HL-60 (cell line): ENCODE measurements at regions not wholly inside any gene's neighbourhood (a gene's known extent, or its start where the extent isn't known, plus 50 kb on each side); places are given as distances from the start of the nearest gene placed in this dataset.

Experiments used
- DNase-seq, 2 experiments: peaks; one replicate each; pipeline ENCODE4 v3.0.0-alpha.2; 2010 to 2020; ENCODE audit warnings: low read depth in 1 of 2, low spot score in 1 of 2
- H3K27ac ChIP-seq: fragments of 250-450 bp; sonication (Bioruptor Pico); replicated peaks from 2 replicates; pipeline ENCODE4 v1.5.1; 2020; ENCODE audit warnings: mild to moderate bottlenecking, moderate library complexity
- H3K27me3 ChIP-seq: fragments of 250-450 bp; sonication (Bioruptor Pico); 2 replicates; pipeline ENCODE4 v1.5.1; 2021; ENCODE audit warnings: mild to moderate bottlenecking, moderate library complexity; ENCODE audit not compliant: insufficient read depth, poor library complexity, severe bottlenecking
- H3K4me3 ChIP-seq: replicated peaks from 2 replicates; pipeline ENCODE4 v1.5.1; 2011; ENCODE audit warnings: mild to moderate bottlenecking, control low read depth, low read length; ENCODE audit not compliant: insufficient read depth
- CTCF ChIP-seq: IDR thresholded peaks from one replicate; pipeline ENCODE4 v1.5.1; 2011; ENCODE audit warnings: low read length, control low read depth, inconsistent platforms; ENCODE audit not compliant: insufficient read depth
- GABPA ChIP-seq: IDR thresholded peaks from 2 replicates; pipeline ENCODE4 v1.6.1; 2012; ENCODE audit warnings: low read depth
- POLR2AphosphoS5 ChIP-seq: IDR thresholded peaks from 2 replicates; pipeline ENCODE4 v1.6.1; 2012; ENCODE audit warnings: low read depth
- REST ChIP-seq: IDR thresholded peaks from 2 replicates; pipeline ENCODE4 v1.6.1; 2012; ENCODE audit warnings: low read depth; ENCODE audit not compliant: insufficient replicate concordance
- SPI1 ChIP-seq: IDR thresholded peaks from 2 replicates; pipeline ENCODE4 v1.6.1; 2012; ENCODE audit warnings: low read depth, mild to moderate bottlenecking, borderline replicate concordance

- Histone ChIP-seq H3K27me3 (peaks cover 10% of the 10 kb centered on the region), H3K4me3 (no peak overlapping the region), H3K27ac (no peak overlapping the region)
- TF ChIP-seq REST (no peak), CTCF (no peak), SPI1 (no peak), POLR2AphosphoS5 (no peak), GABPA (no peak)
- no peak for DNase-seq
These were observed 117.1 kb upstream of the FBXL4 start for GRCh38 chr6:99064834-99065233.

GRCh38 chr6:99036672-99037071, 88.9 kb upstream of the FBXL4 start:
- Histone ChIP-seq H3K27me3 (peaks cover 12% of the 10 kb centered on the region), H3K4me3 (no peak overlapping the region), H3K27ac (no peak overlapping the region)
- DNase-seq = no peak
- TF ChIP-seq REST (no peak), CTCF (no peak), SPI1 (no peak), POLR2AphosphoS5 (no peak), GABPA (no peak)

- DNase-seq = no peak
- Histone ChIP-seq H3K27ac (no peak overlapping the region), H3K27me3 (peaks cover 4% of the 10 kb centered on the region), H3K4me3 (no peak overlapping the region)
- TF ChIP-seq GABPA (no peak), CTCF (no peak), POLR2AphosphoS5 (no peak), SPI1 (no peak), REST (no peak)
These were observed 84.7 kb upstream of the FBXL4 start for GRCh38 chr6:99032396-99032795.
